ENCODE measurements at regions not wholly inside any gene's neighbourhood (a gene's known extent, or its start where the extent isn't known, plus 50 kb on each side); places are given as distances from the start of the nearest gene placed in this dataset.

DNA sequence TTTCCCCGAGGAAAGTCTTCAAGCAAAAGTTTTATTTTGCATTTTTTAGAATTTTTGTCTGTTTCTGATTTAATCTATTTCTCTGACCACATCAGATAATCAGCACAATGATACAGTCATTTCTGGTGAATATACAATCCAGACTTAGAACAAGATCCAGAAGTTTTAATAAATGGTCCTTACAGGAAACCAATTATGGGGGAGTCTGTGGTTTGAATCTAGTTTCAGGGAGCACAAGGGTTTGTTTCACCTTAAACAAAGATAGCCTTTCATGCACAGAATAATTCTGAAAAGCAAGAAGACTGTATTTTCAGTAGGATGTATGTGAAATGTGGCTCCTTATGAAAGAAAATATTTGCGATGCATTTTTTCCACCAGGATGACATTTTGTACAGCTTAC is 158.5 kb upstream of the ARSJ start:
- no peak for TF ChIP-seq POLR2A (IDR thresholded peaks at IDR 0.05)
- TF ChIP-seq, protein P1, sequence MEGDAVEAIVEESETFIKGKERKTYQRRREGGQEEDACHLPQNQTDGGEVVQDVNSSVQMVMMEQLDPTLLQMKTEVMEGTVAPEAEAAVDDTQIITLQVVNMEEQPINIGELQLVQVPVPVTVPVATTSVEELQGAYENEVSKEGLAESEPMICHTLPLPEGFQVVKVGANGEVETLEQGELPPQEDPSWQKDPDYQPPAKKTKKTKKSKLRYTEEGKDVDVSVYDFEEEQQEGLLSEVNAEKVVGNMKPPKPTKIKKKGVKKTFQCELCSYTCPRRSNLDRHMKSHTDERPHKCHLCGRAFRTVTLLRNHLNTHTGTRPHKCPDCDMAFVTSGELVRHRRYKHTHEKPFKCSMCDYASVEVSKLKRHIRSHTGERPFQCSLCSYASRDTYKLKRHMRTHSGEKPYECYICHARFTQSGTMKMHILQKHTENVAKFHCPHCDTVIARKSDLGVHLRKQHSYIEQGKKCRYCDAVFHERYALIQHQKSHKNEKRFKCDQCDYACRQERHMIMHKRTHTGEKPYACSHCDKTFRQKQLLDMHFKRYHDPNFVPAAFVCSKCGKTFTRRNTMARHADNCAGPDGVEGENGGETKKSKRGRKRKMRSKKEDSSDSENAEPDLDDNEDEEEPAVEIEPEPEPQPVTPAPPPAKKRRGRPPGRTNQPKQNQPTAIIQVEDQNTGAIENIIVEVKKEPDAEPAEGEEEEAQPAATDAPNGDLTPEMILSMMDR (IDR thresholded peaks at IDR 0.05) = no peak

Data from body of pancreas (tissue), 4 donors.